GM12878 (cell line): ENCODE measurements at regions not wholly inside any gene's neighbourhood (a gene's known extent, or its start where the extent isn't known, plus 50 kb on each side); places are given as distances from the start of the nearest gene placed in this dataset.

Experiments
- ATAC-seq: fragments of 200-7000 bp; cut with Tn5 transposase; 3 replicates; pipeline ENCODE4 v1.9.1; 2020; ENCODE audit warnings: mild to moderate bottlenecking, moderate library complexity
- BruUV-seq: library from RNA; stranded (reverse); fragments of 400-500 nt; replicated peaks from 2 replicates; lab custom pipeline; 2021; lab: Mats Ljungman, UMichigan
- CTCF ChIA-PET: fragments of 300-600 bp; sonication (Branson Sonifier 250); formaldehyde crosslinking; extraction: SDS; loops from one replicate; lab custom pipeline; 2021; ENCODE audit warnings: inconsistent platforms; lab: Yijun Ruan, JAX
- POLR2A ChIA-PET: fragments of 350-600 bp; formaldehyde crosslinking; extraction: SDS; loops from one replicate; lab custom pipeline; 2021; ENCODE audit warnings: inconsistent platforms; lab: Charles Lee
- RAD21 ChIA-PET: fragments of 300-600 bp; sonication (Branson Sonifier 250); formaldehyde crosslinking; loops from one replicate; lab custom pipeline; 2023; ENCODE audit warnings: antibody characterized with exemption; ENCODE audit not compliant: unreplicated experiment; lab: Charles Lee
- SMC1A ChIA-PET: fragments of 300-600 bp; sonication (Branson Sonifier 250); formaldehyde crosslinking; loops from one replicate; lab custom pipeline; 2023; ENCODE audit not compliant: unreplicated experiment, uncharacterized antibody; lab: Charles Lee
- DNase-seq: peaks from one replicate; pipeline ENCODE4 v3.0.0-alpha.2; 2011; ENCODE audit warnings: low read depth, low spot score
- FAIRE-seq: peaks from 3 replicates; lab custom pipeline; 2011; peaks lifted over from hg19 to GRCh38; lab: Jason Lieb, UNC
- H2AFZ ChIP-seq: 2 replicates; pipeline ENCODE4 v1.6.0; 2011; ENCODE audit warnings: low read depth, low read length, control low read depth; ENCODE audit not compliant: control insufficient read depth
- H3K27ac ChIP-seq: 2 replicates; pipeline ENCODE4 v1.5.1; 2011; ENCODE audit warnings: control low read depth; ENCODE audit not compliant: control insufficient read depth, insufficient read depth
- H3K27me3 ChIP-seq, 2 experiments: replicated peaks in 1 of 2; 2 replicates each; pipeline versions ENCODE4 v1.6.0 to v1.6.1; 2011; ENCODE audit warnings: low read length in 1 of 2; ENCODE audit not compliant: control insufficient read depth in 2 of 2, insufficient read depth in 2 of 2
- H3K36me3 ChIP-seq, 2 experiments: 2 replicates each; pipeline ENCODE4 v1.5.1; 2011; ENCODE audit warnings: low read length in 1 of 2; ENCODE audit not compliant: control insufficient read depth in 2 of 2, insufficient read depth in 2 of 2
- H3K4me1 ChIP-seq: 2 replicates; pipeline ENCODE4 v1.6.1; 2011; ENCODE audit warnings: mild to moderate bottlenecking, low read length, moderate library complexity, mixed read lengths; ENCODE audit not compliant: control insufficient read depth, insufficient read depth
- H3K4me2 ChIP-seq: 2 replicates; pipeline ENCODE4 v1.6.0; 2011; ENCODE audit warnings: control low read depth; ENCODE audit not compliant: control insufficient read depth, insufficient read depth
- H3K4me3 ChIP-seq: fragments of 200-600 bp; sonication (generic); 2 replicates; pipeline ENCODE4 v1.5.1; 2016
- H3K79me2 ChIP-seq: 2 replicates; pipeline ENCODE4 v1.6.0; 2011; ENCODE audit warnings: low read length; ENCODE audit not compliant: control insufficient read depth, insufficient read depth
- H3K9ac ChIP-seq: 2 replicates; pipeline ENCODE4 v1.8.0; 2011; ENCODE audit warnings: low read length, control low read depth, mixed read lengths; ENCODE audit not compliant: control insufficient read depth, insufficient read depth
- H3K9me3 ChIP-seq: replicated peaks from 3 replicates; pipeline ENCODE4 v1.5.1; 2011; ENCODE audit warnings: mild to moderate bottlenecking, low read length; ENCODE audit not compliant: control insufficient read depth, insufficient read depth
- H4K20me1 ChIP-seq: 2 replicates; pipeline ENCODE4 v1.6.0; 2011; ENCODE audit not compliant: control insufficient read depth, insufficient read depth
- BHLHE40 ChIP-seq, 2 experiments: fragments of 450-650 bp in 1 of 2; IDR thresholded peaks; 2 replicates each; pipeline ENCODE4 v1.6.1; 2011 to 2017; ENCODE audit warnings: low read depth in 2 of 2, borderline replicate concordance in 1 of 2, improper control_type of control experiment in 1 of 2, low read length in 1 of 2, mild to moderate bottlenecking in 1 of 2
- CBX3 ChIP-seq: fragments of 200-600 bp; sonication (generic); IDR thresholded peaks from 2 replicates; pipeline ENCODE4 v1.6.1; 2016; ENCODE audit warnings: low read depth, borderline replicate concordance
- CTCF ChIP-seq, 3 experiments: IDR thresholded peaks in 2 of 3; conservative IDR thresholded peaks in 1 of 3; 2 replicates each; pipeline ENCODE4 v1.5.1; 2011; ENCODE audit warnings: low read depth in 3 of 3, low read length in 3 of 3, mild to moderate bottlenecking in 3 of 3, control low read depth in 2 of 3, moderate library complexity in 2 of 3, inconsistent platforms in 1 of 3, mixed read lengths in 1 of 3; ENCODE audit not compliant: control insufficient read depth in 2 of 3, insufficient read depth in 1 of 3; ENCODE audit errors: extremely low read depth in 1 of 3
- KDM1A ChIP-seq: fragments of 200-600 bp; sonication (generic); IDR thresholded peaks from 2 replicates; pipeline ENCODE4 v1.6.1; 2016; ENCODE audit warnings: borderline replicate concordance
- RAD21 ChIP-seq: IDR thresholded peaks from 2 replicates; pipeline ENCODE4 v1.6.1; 2011; ENCODE audit warnings: mild to moderate bottlenecking, low read depth, low read length, moderate library complexity; ENCODE audit not compliant: insufficient read depth
- RBBP5 ChIP-seq: fragments of 200-600 bp; sonication (generic); conservative IDR thresholded peaks from 2 replicates; pipeline ENCODE4 v1.6.1; 2016
- SMC3 ChIP-seq: IDR thresholded peaks from 2 replicates; pipeline ENCODE4 v1.6.1; 2011; ENCODE audit warnings: low read length, improper control_type of control experiment, borderline replicate concordance
- SREBF2 ChIP-seq: IDR thresholded peaks from 2 replicates; pipeline ENCODE4 v1.6.1; 2012; ENCODE audit warnings: mild to moderate bottlenecking, low read length
- STAT1 ChIP-seq: fragments of 450-650 bp; conservative IDR thresholded peaks from 2 replicates; pipeline ENCODE4 v1.6.1; 2014; ENCODE audit warnings: antibody characterized with exemption, mild to moderate bottlenecking
- TCF3 ChIP-seq: IDR thresholded peaks from 2 replicates; pipeline ENCODE4 v1.6.1; 2012; ENCODE audit warnings: low read depth, mild to moderate bottlenecking, low read length, borderline replicate concordance; ENCODE audit not compliant: insufficient read depth
- YY1 ChIP-seq: IDR thresholded peaks from 2 replicates; pipeline ENCODE4 v1.6.1; 2011; ENCODE audit warnings: low read depth, mild to moderate bottlenecking, low read length
- WGBS: methylation state at CpG from one replicate; pipeline ENCODE4 v1.1.6; 2016; ENCODE audit warnings: low lambda C conversion rate; ENCODE audit not compliant: insufficient replicate concordance, insufficient coverage; ENCODE audit errors: missing lambda C conversion rate; 5-methylcytosine and 5-hydroxymethylcytosine counted together
- in situ Hi-C: fragments of 300-500 bp; cut with MboI; formaldehyde crosslinking; loops from 9 replicates; pipeline ENCODE4 v1.14.3; 2018; ENCODE audit warnings: mixed read lengths
- intact Hi-C: fragments of 100-400 bp; cut with micrococcal nuclease; formaldehyde crosslinking; loops from one replicate; pipeline ENCODE4 v1.14.2; 2022; ENCODE audit not compliant: unreplicated experiment

GRCh38 chr16:85330006-85330693 is 217.9 kb upstream of the CIBAR2 start (continued):
- TF ChIP-seq TCF3: no peak
- TF ChIP-seq BHLHE40 (IDR thresholded peaks at IDR 0.05; ENCODE audit: borderline replicate concordance in 1 of 2, low read depth in 2 of 2, low read length in 1 of 2): no peak
- no peak for TF ChIP-seq KDM1A
- no peak for TF ChIP-seq STAT1
- no peak for TF ChIP-seq CBX3

GRCh38 chr16:85330694-85331188 is 218.5 kb upstream of the CIBAR2 start:
- RAD21 ChIA-PET: interaction anchor here (1.4 kb wide), 1 partner anchor 216 kb away, joined by 5 read pairs; no protein-coding TSS in a partner anchor
- H3K9me3 ChIP-seq: no peaks in the 10 kb centered on the region; the same call in 2 of the 3 replicates
- SMC1A ChIA-PET: interaction anchor here (1.1 to 1.6 kb wide), 2 partner anchors 22 to 26 kb away, joined by 3 to 5 read pairs; no protein-coding TSS in a partner anchor
- H3K27ac ChIP-seq: no peak overlapping the region
- TF ChIP-seq RBBP5 (no peak), YY1 (0 out of 2 replicates have a peak, but pooled peaks have one; percentile 18), SMC3 (peak; percentile 49; the same call in 1 of the 2 replicates), RAD21 (peak; percentile 48), CTCF (IDR thresholded peaks at IDR 0.05 in 2 of 3, conservative IDR thresholded peaks at IDR 0.05 in 1 of 3; ENCODE audit: control insufficient read depth in 2 of 3, extremely low read depth in 1 of 3, insufficient read depth in 1 of 3, low read depth in 3 of 3, low read length in 3 of 3) (peak; percentile 37 to 48 (median 38)), SREBF2 (no peak)
- H3K27me3 ChIP-seq: peaks cover 0 to 15% of the 10 kb centered on the region in 2 experiments; a peak in 3 of 4 replicates
- intact Hi-C loops: loop anchor here (10.0 kb wide), 1 partner anchor 216 kb away; the partner anchor contains the start of gene CIBAR2
- in situ Hi-C loops: no loop called here
- no peak overlapping the region for H3K9ac ChIP-seq
- no peak for FAIRE-seq
- H2AFZ ChIP-seq: no peak overlapping the region
- ATAC-seq: peak; percentile 87
- POLR2A ChIA-PET: no interaction called here
- no peaks in the 10 kb centered on the region for H3K4me1 ChIP-seq
- BruUV-seq: no TSS peak
- no peak overlapping the region for H3K4me2 ChIP-seq
- no peaks in the 10 kb centered on the region for H3K79me2 ChIP-seq
- CTCF ChIA-PET: interaction anchor here (0.7 to 1.5 kb wide), 6 partner anchors 9 to 732 kb away, joined by 3 to 6 read pairs (median 4); no protein-coding TSS in a partner anchor
- no peaks in the 10 kb centered on the region for H4K20me1 ChIP-seq
- WGBS: 22% methylated on average over 6 of the region's 6 CpGs
- no peak overlapping the region for H3K4me3 ChIP-seq
- H3K36me3 ChIP-seq: no peaks in the 10 kb centered on the region
- DNase-seq: no peak
